Ascending aorta (tissue), 2 donors: ENCODE measurements at regions not wholly inside any gene's neighbourhood (a gene's known extent, or its start where the extent isn't known, plus 50 kb on each side); places are given as distances from the start of the nearest gene placed in this dataset.

Experiments
- DNase-seq, 2 donors: peaks; one replicate each; pipeline ENCODE4 v3.0.0-alpha.2; 2019; ENCODE audit warnings: low spot score in 2 of 2
- H3K27ac ChIP-seq, 2 donors: fragments of 200-600 bp; sonication (generic); one replicate each; pipeline ENCODE4 v1.5.1; 2016 to 2017; ENCODE audit warnings: mild to moderate bottlenecking in 1 of 2
- H3K27me3 ChIP-seq: fragments of 200-600 bp; sonication (generic); one replicate; pipeline ENCODE4 v1.5.1; 2017
- H3K36me3 ChIP-seq, 2 donors: fragments of 200-600 bp; sonication (generic); one replicate each; pipeline ENCODE4 v1.5.1; 2016
- H3K4me1 ChIP-seq, 2 donors: fragments of 200-600 bp; sonication (generic); one replicate each; pipeline ENCODE4 v1.5.1; 2016 to 2017; ENCODE audit warnings: mild to moderate bottlenecking in 1 of 2
- H3K4me3 ChIP-seq, 2 donors: fragments of 200-600 bp; sonication (generic); one replicate each; pipeline ENCODE4 v1.5.1; 2016 to 2017; ENCODE audit warnings: mild to moderate bottlenecking in 1 of 2
- H3K9me3 ChIP-seq, 2 donors: fragments of 200-600 bp; sonication (generic); one replicate each; pipeline ENCODE4 v1.5.1; 2016
- CTCF ChIP-seq, 3 experiments: fragments of 200-600 bp in 2 of 3; fragments of 450-650 bp in 1 of 3; sonication (generic) in 2 of 3; IDR thresholded peaks; one replicate each; pipeline ENCODE4 v1.5.1; 2016 to 2019; ENCODE audit warnings: antibody characterized with exemption in 3 of 3, mild to moderate bottlenecking in 1 of 3, moderate library complexity in 1 of 3
- intact Hi-C: fragments of 100-400 bp; cut with DNase I; formaldehyde crosslinking; loops from one replicate; pipeline ENCODE4 v1.15.1; 2023

GRCh38 chr20:55685425-55685824, 319.9 kb downstream of the CBLN4 start:
- Histone ChIP-seq H3K36me3 (no peaks in the 10 kb centered on the region), H3K27me3 (no peaks in the 10 kb centered on the region), H3K4me1 (no peaks in the 10 kb centered on the region), H3K9me3 (no peaks in the 10 kb centered on the region), H3K27ac (no peak overlapping the region), H3K4me3 (no peak overlapping the region)
- intact Hi-C loops: no loop called here
- no peak for DNase-seq
- no peak for TF ChIP-seq CTCF (IDR thresholded peaks at IDR 0.05)

- H3K27ac ChIP-seq: no peak overlapping the region
- TF ChIP-seq CTCF (IDR thresholded peaks at IDR 0.05): no peak
- intact Hi-C loops: no loop called here
- DNase-seq: no peak
- no peaks in the 10 kb centered on the region for H3K36me3 ChIP-seq
- no peaks in the 10 kb centered on the region for H3K9me3 ChIP-seq
- H3K4me1 ChIP-seq: no peaks in the 10 kb centered on the region
- no peaks in the 10 kb centered on the region for H3K27me3 ChIP-seq
- no peak overlapping the region for H3K4me3 ChIP-seq
Observed at GRCh38 chr20:55684578-55684977, 320.7 kb downstream of the CBLN4 start.

GRCh38 chr20:55678970-55679667, 326.2 kb downstream of the CBLN4 start:
- Histone ChIP-seq H3K4me3 (no peak overlapping the region), H3K9me3 (no peaks in the 10 kb centered on the region), H3K27me3 (no peaks in the 10 kb centered on the region), H3K4me1 (no peaks in the 10 kb centered on the region), H3K27ac (no peak overlapping the region), H3K36me3 (no peaks in the 10 kb centered on the region)
- DNase-seq: no peak
- no peak for TF ChIP-seq CTCF (IDR thresholded peaks at IDR 0.05)
- intact Hi-C loops: no loop called here

- Histone ChIP-seq H3K4me3 (no peak overlapping the region), H3K27me3 (no peaks in the 10 kb centered on the region), H3K9me3 (no peaks in the 10 kb centered on the region), H3K4me1 (no peaks in the 10 kb centered on the region), H3K27ac (no peak overlapping the region), H3K36me3 (no peaks in the 10 kb centered on the region)
- intact Hi-C loops: no loop called here
- no peak for TF ChIP-seq CTCF (IDR thresholded peaks at IDR 0.05)
- DNase-seq: no peak
Observed at GRCh38 chr20:55678126-55678525, 327.2 kb downstream of the CBLN4 start.

- no peak for TF ChIP-seq CTCF (IDR thresholded peaks at IDR 0.05)
- H3K4me1 ChIP-seq: no peaks in the 10 kb centered on the region
- no peaks in the 10 kb centered on the region for H3K27me3 ChIP-seq
- H3K9me3 ChIP-seq: no peaks in the 10 kb centered on the region
- DNase-seq: no peak
- H3K36me3 ChIP-seq: no peaks in the 10 kb centered on the region
- H3K4me3 ChIP-seq: no peak overlapping the region
- H3K27ac ChIP-seq: no peak overlapping the region
- intact Hi-C loops: no loop called here
Observed at GRCh38 chr20:55677011-55677410, 328.3 kb downstream of the CBLN4 start.

GRCh38 chr20:55676097-55676496, 329.2 kb downstream of the CBLN4 start:
- DNase-seq: no peak
- Histone ChIP-seq H3K36me3 (no peaks in the 10 kb centered on the region), H3K27ac (no peak overlapping the region), H3K4me3 (no peak overlapping the region), H3K9me3 (no peaks in the 10 kb centered on the region), H3K4me1 (no peaks in the 10 kb centered on the region), H3K27me3 (no peaks in the 10 kb centered on the region)
- TF ChIP-seq CTCF (IDR thresholded peaks at IDR 0.05): no peak
- intact Hi-C loops: no loop called here
